Fibroblast of skin of right quadriceps (primary cell): ENCODE measurements at regions not wholly inside any gene's neighbourhood (a gene's known extent, or its start where the extent isn't known, plus 50 kb on each side); places are given as distances from the start of the nearest gene placed in this dataset.
A peak's percentile ranks its signal among the peaks of the same experiment; 100 is the strongest.

Source experiments
- DNase-seq: peaks from one replicate; pipeline ENCODE4 v3.0.0-alpha.2; 2013

- no peak for DNase-seq
These were observed 214.4 kb downstream of the ABHD5 start for GRCh38 chr3:43905157-43905556.

GRCh38 chr3:43906849-43907507 lies 216.2 kb downstream of the ABHD5 start:
- no peak for DNase-seq

GRCh38 chr3:43907508-43907858 lies 216.7 kb downstream of the ABHD5 start:
- DNase-seq: no peak

GRCh38 chr3:43908456-43908855 lies 217.7 kb downstream of the ABHD5 start:
- DNase-seq: no peak

- DNase-seq: no peak
These were observed 218.4 kb downstream of the ABHD5 start for GRCh38 chr3:43909149-43909548.

GRCh38 chr3:43910750-43911149 lies 220.0 kb downstream of the ABHD5 start:
- no peak for DNase-seq

GRCh38 chr3:43913036-43913948 lies 222.6 kb downstream of the ABHD5 start:
- no peak for DNase-seq

- no peak for DNase-seq
These were observed 223.5 kb downstream of the ABHD5 start for GRCh38 chr3:43914269-43914668.

GRCh38 chr3:43915546-43915945 lies 224.8 kb downstream of the ABHD5 start:
- no peak for DNase-seq

- DNase-seq: no peak
These were observed 226.6 kb downstream of the ABHD5 start for GRCh38 chr3:43917361-43917760.

GRCh38 chr3:43919029-43919428 lies 228.3 kb downstream of the ABHD5 start:
- peak; percentile 43 for DNase-seq

- no peak for DNase-seq
These were observed 230.4 kb downstream of the ABHD5 start for GRCh38 chr3:43921056-43921648.

GRCh38 chr3:43922374-43922773 lies 231.6 kb downstream of the ABHD5 start:
- no peak for DNase-seq

GRCh38 chr3:43923104-43923882 lies 232.6 kb downstream of the ABHD5 start:
- DNase-seq: no peak

- no peak for DNase-seq
These were observed 235.3 kb downstream of the ABHD5 start for GRCh38 chr3:43926055-43926454.

- DNase-seq: peak; percentile 28
These were observed 242.2 kb downstream of the ABHD5 start for GRCh38 chr3:43932921-43933320.

- no peak for DNase-seq
These were observed 257.3 kb downstream of the ABHD5 start for GRCh38 chr3:43948013-43948412.

GRCh38 chr3:43949594-43949993 lies 258.9 kb downstream of the ABHD5 start:
- DNase-seq: no peak

- DNase-seq: no peak
These were observed 260.0 kb downstream of the ABHD5 start for GRCh38 chr3:43950775-43951174.

GRCh38 chr3:43951813-43952212 lies 261.1 kb downstream of the ABHD5 start:
- no peak for DNase-seq

GRCh38 chr3:43953380-43953779 lies 262.6 kb downstream of the ABHD5 start:
- no peak for DNase-seq

- no peak for DNase-seq
These were observed 263.3 kb downstream of the ABHD5 start for GRCh38 chr3:43953814-43954692.
